NCI-H446 treated with DMSO at 0.1 percent for 48 hours (cell line): ENCODE measurements at regions not wholly inside any gene's neighbourhood (a gene's known extent, or its start where the extent isn't known, plus 50 kb on each side); places are given as distances from the start of the nearest gene placed in this dataset.

Experiments
- DNase-seq: peaks from one replicate; lab custom pipeline; 2025; lab: John Stamatoyannopoulos, UW

DNA sequence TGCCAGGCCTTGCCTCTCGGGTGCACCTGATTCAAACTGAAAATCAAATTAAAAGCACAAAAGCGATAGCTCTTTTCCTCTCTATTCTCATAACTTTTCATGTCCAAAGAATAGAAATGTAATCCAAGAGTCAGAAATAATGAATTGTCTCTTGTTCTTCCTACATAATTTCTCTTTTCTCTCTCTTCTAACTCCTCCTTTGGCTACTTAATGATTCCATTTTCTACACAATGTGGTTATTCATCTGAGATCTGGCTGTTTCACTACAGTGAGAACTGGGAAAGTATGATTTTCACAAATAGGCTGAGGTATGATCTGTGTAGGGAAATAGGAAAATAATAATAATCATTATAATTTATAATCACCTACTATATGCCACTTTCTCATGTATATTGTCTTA lies 703.5 kb downstream of the PDHA2 start:
- no peak for DNase-seq

DNA sequence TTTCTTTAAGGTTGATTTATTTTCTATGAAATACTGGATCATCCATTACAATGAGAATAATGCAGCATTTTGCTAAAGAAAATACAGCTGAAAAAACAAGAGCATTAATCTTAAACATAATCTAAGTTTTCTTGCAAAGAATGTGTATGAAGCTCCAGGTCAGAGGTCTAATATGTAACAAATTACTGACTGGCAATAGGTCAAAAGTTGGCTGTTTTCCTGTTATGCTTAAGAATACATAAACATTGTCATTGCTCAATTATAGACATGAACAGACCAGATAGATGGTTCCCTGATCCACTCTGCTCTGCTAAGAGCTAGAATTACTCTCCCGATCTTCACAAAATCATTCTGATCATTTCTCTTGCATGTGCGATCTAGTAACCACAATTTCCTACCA lies 718.6 kb downstream of the PDHA2 start:
- no peak for DNase-seq

DNA sequence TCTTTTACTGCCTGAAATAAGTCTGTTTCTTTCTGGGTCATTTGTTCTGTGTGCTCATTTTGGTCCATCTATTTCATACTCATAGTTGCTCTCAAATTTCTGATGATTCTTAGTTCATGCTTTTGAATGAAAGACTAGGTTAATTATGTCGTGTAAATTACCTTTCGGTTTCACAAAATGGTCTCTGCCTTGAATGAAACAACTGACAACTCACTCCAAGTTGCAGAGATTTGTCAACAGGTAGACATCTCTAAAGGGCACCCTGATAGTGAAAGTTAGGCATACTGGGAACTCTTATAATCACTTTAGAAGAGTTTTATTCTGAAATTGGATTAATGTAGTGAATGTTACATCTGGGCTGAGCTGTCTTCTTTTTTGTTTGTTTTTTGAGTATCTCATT lies 726.9 kb downstream of the PDHA2 start:
- no peak for DNase-seq

DNA sequence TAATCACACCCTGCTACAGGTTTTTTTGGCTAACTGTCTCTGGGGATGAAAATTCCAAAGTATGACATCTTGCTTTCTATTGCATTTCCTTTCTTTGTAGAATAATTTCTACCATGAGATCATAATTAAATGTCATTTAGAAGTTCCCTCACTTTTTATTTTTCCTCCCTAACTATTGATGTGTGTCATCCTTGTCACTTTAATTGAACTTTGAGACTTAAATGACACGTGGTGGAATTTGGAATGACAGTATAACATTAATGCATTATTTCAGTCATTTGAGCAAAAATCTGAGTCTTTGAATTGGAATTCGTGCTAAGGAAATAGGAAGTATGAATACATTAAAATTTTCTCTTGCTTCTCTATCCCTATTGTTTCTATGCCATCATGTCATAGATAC lies 745.4 kb downstream of the PDHA2 start:
- DNase-seq, result no peak

DNA sequence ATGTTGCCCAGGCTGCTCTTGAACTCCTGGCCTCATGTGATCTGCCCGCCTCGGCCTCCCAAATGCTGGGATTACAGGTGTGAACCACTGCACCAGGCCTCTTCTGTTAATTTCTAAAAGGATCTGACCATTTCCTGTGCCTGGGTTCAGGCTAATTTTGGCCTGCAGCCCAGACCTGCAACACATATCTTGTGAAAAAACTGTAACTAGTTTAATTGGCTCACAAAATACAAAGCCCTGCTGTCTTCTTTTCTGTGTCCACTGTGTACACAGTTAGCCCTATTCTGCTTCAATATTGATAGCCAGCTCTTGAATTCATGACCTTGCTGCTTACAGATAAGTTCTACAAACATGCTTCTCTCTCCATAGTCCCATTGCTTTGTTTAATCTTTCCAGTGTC lies 753.5 kb downstream of the PDHA2 start:
- no peak for DNase-seq

DNA sequence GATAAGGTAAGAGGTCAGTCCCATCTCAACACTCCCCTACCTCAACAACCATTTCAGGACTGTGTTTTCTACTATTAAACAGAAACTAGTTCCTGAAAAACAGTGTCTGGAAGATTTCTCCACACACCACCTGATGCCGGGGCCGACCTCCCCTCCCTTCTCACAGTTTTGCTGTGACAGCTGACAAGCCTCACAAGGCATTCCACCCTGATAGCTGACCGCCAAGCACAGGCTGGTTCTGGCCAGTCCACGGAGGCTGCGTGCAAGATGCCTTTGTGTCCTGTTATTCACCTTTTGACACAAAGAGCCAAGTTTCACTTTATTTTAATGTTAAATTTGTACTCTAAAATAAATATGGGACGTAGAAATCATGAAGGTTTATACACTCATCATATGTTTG lies 758.6 kb downstream of the PDHA2 start:
- DNase-seq, result no peak

DNA sequence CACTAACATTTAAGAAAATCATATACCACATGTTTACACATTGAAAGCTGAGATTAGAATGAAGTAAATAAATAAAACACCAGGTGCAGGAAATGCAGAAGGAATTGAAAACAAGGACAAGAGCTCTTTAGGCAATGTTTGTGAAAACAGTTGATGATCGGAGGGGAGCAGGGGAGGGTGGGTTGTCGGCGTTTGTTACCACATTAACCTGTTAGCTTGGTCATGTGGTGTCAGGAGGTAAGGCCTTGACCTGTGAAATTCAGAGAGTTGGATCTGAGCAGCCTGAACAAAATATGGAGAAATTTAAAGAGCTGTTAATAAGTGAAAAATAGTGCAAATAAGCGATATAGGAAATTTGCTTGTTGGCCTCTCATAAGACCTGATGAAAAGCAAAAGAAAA lies 759.9 kb downstream of the PDHA2 start:
- DNase-seq, result no peak

DNA sequence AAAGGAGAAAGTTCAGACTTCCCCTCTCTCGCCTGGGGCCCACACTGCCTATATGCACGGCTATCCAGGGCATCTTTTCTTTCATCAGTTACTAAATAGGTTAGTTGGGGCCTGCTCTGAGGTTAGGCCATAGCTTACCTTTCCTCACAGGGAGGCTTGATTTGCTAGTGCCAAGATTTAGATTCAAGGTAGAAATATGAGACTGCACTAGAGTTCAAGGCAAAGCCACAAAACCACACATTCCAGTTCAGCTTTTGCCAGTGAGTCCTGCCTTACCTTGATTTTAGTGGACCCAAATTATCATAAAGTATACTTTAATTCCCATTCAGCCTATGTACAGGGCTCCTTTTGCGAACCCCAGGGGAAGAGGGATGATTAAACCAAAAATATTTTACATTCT lies 762.8 kb downstream of the PDHA2 start:
- DNase-seq, result no peak

DNA sequence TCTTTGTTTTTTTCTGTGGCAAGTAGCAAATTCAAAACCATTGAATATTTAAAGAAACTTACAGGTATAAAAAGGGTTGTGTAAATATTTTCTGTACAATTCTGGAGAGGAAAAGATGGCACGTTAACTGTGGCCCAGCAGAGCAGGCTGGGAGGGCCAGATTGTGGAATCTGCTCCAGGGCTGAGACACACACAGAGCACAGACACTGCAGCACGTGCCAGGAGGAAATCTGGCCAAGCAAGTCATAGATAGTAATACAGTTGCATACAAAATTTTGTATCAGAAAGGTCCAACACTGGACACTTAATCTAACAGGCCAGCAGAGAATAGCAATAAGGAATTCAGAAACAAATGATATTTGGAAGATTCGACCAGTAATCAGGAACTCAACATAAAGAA lies 763.7 kb downstream of the PDHA2 start:
- peak; percentile 10 for DNase-seq

DNA sequence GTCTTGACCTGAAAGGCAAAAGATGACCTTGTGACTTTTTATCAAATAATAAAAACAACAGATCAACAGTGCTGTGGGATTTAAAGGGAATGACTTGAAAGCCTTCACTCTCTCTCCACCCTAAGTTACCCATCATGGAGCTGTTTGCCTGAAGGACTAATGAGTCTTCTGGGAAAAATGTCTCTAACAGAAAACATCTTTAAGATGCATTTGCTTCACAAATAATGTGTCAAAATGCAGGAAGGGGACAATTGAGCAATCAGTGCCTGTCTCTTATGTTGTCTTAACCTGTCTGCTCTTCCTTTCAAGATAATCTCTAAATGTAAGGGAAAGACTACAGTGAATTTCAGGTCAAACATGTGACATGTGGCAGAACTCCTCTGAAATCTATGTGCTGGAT lies 766.6 kb downstream of the PDHA2 start:
- DNase-seq, result no peak

DNA sequence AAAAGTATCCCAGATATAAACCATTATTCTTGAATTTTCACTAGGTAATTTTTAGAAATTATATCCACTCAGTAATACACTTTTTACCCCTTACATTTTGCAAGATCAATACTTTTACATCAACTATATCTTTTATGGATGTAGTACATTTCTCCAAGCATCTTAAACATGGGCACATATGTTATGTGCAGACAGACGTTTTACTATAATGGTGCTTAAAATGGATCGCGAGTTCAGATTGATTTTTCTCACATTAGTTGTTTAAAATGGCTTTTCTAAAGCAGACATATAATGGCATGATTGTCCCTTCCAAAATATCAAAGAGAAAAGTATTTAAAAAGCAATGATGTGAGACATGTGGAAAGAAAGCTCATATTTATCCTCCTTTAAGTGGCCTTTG lies 786.1 kb downstream of the PDHA2 start:
- no peak for DNase-seq

DNA sequence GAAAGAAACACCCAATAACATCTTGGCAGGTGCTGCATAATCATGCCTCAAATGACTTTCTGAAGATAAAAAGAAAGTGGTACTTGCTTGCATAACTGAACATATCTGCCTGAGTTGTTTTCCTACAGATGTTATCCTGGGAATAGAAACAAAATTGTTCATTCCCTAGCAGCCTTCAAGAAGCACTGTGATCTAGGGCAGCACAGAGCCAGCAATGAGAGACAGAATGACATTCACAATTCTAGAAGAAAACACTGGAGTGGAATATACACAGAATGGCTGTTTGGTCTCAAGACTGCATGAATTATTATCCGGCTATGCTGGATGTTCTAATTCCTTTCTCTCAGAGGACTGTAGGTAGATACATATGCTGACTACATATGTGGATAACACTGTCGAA lies 790.9 kb downstream of the PDHA2 start:
- DNase-seq, result no peak

DNA sequence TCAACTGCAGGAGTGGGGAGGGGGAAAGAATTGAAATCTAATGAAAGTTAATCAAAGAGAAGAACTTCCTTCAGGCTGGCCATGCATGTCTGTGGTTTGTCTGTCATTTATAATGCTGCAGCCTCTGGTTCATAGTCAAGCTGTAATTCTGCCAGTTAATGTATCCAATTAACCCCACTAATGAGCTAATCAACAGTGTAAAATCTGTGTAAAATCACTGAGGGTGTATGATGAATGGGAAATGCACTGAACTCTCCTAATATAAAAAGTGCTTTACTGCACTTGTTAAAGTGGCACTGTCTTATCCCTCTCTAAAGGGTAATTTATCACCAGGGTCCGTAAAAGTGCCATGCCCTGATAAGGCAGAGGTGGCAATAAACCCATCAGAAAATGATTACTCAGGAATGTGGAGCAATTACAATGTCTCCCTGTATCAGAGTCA lies 798.1 kb downstream of the PDHA2 start:
- no peak for DNase-seq

DNA sequence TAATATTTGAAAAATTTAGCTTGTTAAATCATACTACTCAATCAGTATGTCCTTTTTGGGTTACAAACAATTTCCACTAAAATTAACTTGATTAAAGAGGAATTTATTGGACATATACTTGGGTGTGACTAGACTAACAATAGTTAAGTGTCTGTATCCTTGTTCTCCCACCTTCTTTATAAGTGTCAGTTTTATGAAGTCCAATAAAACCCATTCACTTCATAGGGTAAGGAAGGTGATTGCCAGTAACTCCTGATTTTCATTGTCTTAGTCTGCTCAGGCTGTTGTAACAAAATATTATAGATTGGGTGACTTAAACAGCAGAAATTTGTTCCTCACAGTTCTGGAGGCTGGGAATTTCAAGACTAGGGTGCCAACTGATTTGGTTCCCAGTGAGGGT lies 800.0 kb downstream of the PDHA2 start:
- DNase-seq, result no peak

DNA sequence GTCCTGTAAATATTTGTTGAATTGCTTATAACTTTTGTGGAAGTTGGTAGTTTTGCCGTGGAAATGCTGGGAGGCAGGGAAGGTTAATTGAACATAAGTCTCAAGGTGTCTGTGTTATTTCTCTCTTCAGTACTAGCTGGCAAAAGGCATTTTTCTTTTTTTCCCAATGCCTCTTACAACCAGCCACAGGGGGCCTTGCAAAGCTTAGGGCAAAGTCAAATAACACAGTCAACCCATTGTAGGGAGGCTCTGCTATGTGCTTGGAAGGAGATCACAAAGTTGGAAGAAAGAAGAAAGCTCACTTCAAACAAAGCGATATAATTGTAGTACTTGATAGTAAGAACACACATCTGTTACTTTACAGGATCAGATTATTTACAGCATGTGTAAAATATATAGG lies 802.6 kb downstream of the PDHA2 start:
- DNase-seq, result no peak

DNA sequence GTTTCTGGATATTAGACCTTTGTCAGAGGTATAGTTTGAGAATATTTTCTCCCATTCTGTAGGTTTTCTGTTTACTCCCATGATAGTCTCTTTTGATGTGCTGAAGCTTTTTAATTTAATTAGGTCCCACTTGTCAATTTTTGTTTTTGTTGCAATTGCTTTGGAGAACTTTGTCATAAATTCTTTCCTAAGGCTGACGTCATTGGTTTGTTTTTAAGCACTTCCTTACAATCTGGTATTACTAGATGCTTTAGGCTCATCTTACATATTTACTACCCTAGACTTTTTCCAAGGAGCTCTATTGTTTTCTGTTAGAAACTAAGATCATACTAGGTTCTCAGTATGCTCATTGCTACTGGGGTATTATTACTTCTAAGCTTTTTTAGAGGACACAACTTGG lies 806.3 kb downstream of the PDHA2 start:
- no peak for DNase-seq

DNA sequence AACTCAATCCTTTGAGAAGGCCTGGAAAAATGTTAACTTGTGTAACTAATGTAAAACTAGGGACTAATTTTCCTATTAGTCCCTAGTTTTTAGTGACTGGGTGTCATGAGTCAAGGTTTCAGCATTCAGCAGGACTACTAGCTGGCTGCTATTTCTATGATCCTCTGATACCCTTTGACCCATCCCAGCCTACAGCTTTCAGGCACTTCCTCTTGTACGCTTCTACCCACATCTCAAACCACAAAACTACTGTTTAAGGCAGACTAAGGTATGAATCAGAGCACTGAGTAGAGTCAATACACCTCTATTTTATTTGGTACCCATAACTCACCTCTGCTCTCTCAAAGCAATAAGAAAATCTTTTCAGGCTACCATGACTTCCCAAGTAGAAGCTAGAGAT lies 809.6 kb downstream of the PDHA2 start:
- DNase-seq, result no peak

DNA sequence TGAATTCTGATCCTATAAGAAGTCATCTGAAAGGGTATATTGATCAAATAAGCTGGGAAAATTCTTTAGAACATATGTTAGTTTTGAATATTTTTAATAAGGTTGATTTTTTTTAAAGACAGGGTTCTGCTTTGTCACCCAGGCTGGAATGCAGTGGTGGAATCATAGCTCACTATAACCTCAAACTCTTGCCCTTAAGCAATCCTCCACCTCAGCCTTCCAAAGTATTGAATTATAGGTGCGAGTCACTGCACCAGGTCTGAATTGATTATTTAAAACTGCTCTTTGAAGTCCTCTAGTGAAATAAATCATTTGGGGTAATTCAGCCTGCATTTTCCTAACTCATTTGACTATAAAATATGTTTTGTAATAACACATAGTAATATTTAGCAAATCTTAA lies 812.3 kb downstream of the PDHA2 start:
- no peak for DNase-seq

DNA sequence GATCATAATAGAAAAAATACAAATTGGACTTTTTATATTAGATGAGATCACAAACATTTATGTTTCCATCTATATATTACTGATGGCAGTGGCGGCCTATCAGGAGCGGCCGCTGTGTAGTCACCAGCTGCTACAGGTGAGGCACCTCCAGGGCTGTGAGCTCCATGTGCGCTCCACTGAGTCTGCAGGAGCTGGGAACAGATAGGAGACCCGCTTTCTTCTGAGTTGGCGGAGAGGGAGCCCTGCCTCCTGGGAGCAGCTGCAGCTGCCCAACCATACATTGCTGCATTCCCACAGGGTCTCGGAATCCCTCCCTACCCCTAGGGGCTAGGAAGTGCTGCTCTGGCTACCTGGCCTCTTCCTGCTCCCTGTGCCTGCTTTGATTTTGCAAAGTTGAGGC lies 812.9 kb downstream of the PDHA2 start:
- DNase-seq, result no peak

DNA sequence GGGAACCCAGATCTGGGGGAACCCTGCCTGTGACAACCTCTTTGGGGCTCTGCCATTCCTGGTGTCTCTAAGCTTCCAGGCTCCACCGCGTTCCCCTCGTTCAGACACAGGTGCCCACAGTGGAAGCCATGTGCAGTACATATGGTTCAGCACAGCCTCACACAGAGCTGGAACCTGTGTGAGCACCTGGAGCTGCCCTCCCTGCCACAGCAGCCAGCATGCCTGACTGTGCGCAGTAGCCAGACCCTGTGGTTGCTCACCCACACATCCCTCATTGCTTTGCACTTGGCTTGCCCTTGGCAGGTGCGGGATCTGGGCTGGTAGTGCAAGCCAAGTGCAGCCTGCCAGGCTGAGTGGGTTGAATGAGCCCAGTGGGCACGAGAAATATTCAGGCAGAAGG lies 814.2 kb downstream of the PDHA2 start:
- no peak for DNase-seq

DNA sequence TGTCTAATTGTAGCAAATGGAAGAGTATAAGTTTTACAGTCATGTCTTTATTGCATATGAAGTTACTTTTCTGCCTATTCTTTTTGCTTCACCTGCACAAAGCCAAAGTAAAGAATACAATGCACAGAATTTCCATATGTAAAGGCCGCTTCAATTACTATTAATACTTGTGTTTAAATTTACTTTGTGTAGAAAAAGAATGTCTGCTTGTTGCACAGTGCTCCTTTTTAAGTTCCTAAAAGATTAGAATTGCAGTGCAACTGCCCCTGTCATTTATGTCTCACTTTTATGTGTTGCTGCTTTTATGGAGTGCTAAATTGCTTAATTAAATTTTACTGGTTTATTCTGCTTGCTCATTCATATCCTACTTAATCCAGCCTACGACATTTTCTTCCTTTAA lies 830.5 kb downstream of the PDHA2 start:
- no peak for DNase-seq

DNA sequence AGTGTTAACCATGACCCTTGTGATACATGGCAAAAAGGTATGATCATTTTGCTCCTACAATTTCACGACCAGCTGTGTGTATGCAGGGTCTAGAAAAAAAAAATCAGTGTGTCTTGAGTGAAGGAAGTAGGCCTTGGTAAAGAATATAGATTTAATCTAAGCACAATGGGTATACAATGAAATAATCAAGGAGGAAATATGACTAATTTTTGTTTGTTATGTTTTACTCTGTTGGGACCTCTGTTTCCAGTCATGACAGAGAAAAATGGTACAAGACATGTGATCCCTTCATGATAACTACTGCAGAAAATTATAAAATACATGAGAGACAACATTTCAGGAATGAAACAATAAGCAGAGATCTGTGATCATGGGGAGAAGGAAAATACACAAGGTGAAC lies 835.5 kb downstream of the PDHA2 start:
- DNase-seq, result no peak

DNA sequence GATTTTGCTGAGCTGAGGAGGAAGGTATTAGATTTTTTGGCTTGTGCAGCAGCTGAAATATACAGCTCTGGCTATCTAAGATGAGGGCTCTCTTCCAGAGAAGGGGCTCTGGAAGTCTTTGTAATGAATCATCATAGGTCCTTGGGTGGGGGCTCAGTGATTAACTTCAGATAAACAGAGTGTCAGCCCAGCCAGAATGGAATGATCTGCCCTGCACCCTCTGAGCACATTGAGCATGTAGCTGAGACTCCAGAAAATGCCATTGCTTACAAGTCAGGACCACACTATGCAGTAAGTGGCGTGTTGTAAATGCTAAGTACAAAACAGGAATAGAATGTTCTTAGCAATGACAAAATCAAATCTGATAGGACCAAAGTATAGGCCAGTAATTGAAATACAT lies 836.0 kb downstream of the PDHA2 start:
- no peak for DNase-seq

DNA sequence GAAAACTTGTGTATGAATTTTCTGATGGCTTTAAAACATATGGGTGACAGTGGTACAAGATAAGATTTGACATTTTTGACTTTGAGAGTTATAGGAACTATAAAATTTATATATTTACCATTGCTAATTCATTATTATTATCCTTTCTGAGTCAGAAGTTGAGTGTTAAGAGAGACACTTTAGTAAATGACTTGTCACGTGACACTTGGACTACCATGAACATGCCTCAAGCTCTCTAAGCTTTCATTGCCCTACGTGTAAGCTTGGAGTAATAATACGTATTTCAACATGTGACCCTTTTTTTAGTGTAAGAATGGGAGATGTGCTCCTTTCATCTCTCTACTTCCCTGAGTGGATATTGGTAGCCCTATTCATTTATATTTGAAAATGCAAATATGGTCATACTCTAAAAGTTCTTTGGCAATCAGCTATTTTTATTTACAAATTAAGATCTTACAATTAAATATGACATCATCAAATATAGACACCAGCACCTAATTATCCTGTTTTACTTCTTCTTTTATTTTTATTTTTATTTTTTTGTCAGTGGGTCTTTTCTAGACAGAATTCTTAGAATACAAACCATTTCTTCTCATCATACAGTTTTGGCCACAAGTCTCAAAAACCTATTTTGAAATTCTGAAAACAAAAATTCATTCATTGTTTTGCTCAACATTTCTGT lies 837.0 kb downstream of the PDHA2 start:
- no peak for DNase-seq

DNA sequence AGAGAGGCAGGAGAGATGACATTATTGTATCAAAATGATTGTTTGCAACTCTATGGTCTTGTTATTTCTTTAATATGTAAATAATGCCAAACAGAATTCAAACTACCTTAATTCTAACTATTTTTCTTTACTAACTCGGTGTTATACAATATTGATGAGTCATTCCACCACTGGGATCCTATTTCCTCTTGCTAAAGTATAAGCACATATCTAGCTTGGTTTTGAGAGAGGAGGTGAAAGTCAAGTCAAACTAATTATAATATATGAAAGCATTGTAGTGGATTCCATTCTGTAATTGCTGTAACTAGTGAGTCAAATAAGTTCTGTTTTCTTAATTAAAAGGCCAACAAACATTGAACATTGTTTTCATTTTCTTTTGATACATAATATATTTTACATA lies 837.6 kb downstream of the PDHA2 start:
- DNase-seq, result no peak
